Stimulated activated CD4-positive, alpha-beta T cell treated with anti-CD3 and anti-CD28 coated beads, Interleukin-15, amount 100 ng/mL, for 48 hours (primary cell): ENCODE measurements at regions not wholly inside any gene's neighbourhood (a gene's known extent, or its start where the extent isn't known, plus 50 kb on each side); places are given as distances from the start of the nearest gene placed in this dataset.

ENCODE experiments used
- DNase-seq, 2 donors: peaks; one replicate each; pipeline ENCODE4 v3.0.0-alpha.2; 2020; ENCODE audit warnings: low read depth in 2 of 2

DNA sequence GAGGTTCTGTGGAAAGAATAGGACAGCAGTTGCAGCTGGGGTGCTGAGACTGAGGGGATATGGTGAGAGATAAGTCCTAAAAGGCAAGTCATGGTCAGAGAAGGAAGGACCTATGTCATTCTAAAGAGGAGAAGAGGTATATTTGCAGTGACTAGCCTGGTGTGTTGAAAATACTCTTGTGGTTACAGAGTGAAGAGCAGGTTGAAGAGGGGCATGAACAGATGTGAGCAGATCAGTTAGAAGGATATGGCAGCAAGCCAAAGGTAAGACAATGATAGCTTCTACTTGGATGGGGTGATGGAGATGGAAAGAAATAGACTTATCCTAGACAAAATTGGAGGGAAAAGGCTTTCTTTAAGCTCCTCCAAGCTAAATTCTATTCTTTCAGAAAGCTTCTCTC is 469.8 kb upstream of the CPEB2 start:
- no peak for DNase-seq

DNA sequence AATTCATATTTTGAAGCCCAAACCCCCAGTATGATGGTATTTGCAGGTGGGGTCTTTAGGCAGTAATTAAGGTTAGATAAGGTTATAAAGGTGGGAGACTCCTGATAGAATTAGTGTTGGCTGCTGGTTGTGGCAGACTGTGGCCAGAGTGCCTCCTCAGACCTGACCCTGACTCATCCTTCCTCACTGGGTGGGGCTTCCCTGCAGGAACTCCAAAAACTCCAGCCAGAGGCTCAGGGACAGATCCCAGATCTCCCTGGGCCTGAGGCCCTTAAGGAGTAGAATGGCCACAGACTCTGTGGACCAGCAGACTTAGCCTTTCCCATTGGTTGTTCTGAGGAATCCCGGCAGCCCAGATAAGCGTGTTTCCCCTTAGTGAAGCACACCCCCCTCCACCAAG is 463.0 kb upstream of the CPEB2 start:
- no peak for DNase-seq

DNA sequence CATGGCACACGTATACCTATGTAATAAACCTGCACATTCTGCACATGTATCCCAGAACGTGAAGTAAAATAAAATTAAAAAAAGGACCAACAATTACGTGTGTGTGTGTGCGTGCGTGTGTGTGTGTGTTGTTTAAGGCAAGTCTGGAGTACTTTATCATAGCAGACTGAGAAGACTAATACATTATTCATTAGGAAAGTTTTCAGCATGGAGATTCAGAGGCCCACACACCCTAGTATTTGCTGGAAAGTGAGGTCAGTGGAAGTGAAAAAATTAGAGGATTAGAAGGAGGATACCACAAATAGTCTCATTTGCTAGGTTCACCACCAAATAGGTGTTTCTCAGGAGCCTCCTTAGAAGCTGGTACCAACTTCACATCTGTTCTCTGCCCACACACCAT is 457.1 kb upstream of the CPEB2 start:
- no peak for DNase-seq

DNA sequence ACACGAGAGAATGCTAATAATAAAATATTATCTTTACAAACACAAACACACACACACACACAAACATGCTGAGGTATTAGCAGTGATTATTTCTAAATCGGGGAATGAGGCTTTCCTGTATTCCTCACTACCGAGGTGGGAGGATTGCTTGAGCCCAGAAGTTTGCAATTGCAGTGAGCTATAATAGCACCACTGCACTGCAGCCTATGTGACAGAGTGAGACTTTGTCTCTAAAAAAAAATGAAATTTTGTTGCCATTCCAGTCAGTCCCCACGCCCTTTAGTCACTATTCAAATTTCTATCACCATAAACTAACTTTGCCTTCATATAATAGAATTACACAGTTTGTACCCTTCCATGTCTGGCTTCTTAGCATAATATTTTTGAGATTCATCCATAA is 456.5 kb upstream of the CPEB2 start:
- no peak for DNase-seq

DNA sequence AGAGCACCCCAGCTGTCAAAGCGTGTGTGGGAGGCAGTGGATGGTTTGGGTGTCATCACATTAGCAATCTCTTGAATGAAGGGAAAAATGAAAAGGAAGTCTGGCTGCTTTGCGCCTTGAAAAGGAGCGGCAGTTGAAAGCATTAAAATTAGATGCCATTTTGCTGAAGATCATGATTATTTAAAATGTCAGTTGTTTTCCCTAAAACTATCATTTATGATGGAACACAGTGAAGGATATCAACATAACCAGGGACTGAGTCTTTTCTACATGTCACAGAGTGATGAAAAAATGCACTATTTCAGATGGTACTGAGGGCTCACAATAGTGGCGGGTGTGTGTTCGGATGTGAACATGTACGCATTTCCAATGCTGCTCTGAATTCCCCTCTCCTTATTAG is 450.2 kb upstream of the CPEB2 start:
- no peak for DNase-seq

DNA sequence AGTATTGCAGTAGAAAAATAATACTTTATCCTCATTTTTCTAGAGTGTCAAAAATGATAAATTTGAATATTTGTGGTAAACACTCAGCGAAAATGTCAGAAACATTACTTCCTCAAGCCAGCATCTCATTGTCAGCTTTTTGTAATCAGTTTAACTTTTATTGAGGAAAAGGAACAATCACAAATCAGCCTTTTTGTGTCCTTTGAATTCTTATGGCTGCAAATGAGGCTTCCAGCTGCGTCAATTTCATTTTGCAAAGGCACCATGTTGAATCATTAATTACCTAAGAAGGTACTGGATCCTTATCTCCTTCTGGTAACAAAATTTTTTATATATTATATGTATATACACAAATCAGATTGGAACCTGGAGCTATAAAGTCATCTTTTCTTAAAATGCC is 442.6 kb upstream of the CPEB2 start:
- DNase-seq, result no peak

DNA sequence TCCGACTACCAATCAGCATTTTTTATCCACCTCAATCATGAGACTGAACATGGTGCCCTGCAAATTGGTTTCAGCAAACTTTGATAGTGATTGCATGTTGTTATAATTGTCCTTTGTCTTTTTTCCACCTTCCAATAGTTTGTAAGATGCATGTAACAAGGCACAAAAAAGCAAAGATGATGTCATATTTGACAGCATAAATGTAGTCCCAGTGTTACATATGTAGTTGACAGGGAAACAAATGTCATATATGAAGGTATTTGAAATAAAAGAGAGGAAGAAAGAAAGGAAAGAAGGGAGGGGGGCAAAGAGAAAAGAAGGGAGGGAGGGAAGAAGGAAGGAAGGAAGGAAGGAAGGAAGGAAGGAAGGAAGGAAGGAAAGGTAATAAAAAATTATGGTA is 441.7 kb upstream of the CPEB2 start:
- DNase-seq, result no peak

DNA sequence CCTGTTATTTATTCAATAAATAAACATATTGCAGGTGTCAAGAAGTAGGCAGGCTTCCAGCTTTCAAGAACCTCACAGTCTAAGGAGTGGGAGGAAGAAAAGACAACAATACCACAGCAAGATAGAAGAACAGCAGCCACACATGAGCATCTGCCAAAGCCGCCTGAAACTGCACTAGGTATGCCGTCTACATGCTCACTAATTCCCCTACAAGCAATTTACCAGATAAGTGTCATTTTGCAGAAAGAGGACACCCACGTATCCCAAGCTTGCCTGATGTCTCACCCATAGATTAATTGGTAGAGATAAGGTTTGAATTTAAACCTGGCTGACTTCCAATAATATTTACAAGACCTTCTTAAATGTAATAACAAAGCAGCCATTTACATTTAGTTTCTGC is 439.4 kb upstream of the CPEB2 start:
- DNase-seq, result no peak

DNA sequence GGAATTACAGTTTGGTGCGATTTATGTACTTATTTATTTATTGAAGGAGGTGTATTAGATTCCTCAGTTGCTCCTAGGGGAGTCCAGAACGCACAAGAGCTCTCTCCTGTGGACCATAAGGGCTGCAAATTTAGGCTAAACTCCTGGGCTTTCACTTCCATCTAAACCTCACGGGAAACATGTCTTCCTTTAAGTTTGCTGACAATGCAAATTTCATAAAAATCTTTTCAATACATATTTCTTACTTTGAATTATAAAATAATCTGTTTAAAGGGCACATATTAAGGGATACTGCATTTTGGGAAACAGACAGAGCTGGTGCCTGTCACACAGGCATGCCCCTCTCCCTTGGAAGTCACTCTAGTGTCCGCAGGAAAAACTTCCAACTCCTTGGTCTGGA is 438.0 kb upstream of the CPEB2 start:
- no peak for DNase-seq

DNA sequence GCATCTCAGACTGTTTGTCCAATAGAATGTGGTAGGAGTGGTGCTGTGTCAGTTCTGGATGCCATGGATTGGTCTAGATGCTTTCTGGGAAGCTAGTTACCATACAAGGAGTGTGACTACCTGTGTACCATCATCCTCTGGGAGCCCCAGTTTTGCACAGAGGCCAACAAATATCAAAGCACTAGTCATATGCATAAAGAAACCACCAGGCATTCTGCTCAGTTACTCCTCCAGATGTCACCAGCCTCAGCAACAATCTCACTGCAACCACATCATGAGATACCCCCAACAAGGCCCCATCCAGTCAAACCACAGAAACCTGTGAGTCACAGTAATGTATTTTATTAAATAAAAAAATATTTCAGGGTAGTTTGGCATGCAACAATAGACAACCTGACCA is 435.8 kb upstream of the CPEB2 start:
- no peak for DNase-seq

DNA sequence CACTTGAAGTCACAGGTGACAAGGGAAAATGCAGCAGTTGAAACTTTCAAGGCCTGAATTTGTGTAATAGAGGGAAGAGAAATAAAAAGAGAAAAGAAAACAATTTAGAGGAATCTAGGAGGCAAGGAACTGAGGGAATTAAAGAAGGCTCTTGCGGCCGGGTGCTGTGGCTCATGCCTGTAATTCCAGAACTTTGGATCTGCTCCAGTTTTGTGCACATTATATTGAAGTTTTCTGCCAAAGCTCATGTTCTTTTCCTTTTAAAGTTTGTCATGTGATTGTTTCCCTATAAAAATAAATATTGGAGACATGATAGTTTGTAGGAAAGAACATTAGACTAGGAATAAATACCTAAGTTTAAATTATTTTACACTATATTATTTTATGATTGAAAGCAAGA is 433.9 kb upstream of the CPEB2 start:
- DNase-seq, result no peak

DNA sequence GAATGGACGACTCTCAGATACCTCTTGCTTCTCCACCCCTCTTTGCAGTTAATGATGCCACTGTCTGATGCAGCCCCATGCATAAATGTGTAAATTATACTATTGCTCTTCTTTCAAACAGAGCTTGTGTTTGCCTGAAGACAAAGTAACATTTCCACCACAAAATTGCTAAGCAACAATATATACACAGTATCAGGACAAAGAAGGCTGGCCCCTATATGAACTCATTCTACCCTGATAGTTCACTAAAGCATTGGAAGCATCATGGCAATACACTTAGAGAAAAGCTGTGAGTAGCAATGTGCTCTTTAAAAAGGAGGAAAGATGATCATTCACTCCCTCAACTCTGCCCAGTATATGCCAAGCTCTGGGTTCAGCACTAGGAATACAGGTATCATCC is 427.0 kb upstream of the CPEB2 start:
- no peak for DNase-seq

DNA sequence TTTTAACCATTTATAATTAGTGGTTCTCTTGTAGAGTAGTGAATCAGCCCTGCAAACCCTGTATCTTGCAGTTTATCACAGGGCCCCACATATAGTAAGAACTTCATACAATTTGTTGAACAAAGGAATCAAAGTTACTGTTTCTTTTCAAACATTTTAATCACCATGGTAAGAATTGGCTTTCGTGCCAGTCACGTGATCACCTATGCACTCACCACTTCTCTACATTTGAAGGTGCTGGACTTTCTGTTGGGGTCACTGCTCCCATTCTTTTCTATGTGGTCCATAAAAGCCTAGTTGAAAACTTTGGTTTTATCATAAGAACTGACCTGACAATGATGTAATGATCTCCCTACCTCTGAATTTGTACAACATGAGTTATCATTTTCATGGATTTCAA is 426.4 kb upstream of the CPEB2 start:
- no peak for DNase-seq

DNA sequence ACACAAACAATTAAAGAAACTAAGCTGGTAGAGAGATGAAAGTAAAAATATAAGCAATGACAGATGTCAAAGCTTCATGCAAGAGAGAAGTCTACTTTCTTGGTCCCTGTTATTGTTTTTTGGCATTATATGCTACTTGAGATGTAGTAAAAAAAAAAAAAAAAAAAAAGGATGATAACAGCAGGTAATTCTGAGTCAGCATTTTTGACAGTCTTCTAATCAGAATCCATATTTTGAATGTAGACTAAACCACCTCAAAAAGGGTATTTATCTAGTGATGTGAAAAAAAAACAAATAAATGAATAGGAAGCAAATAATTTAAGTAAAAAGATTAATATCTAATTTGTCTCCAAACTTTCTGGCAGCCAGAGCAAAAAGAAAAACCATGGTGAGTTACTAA is 422.2 kb upstream of the CPEB2 start:
- DNase-seq, result no peak

DNA sequence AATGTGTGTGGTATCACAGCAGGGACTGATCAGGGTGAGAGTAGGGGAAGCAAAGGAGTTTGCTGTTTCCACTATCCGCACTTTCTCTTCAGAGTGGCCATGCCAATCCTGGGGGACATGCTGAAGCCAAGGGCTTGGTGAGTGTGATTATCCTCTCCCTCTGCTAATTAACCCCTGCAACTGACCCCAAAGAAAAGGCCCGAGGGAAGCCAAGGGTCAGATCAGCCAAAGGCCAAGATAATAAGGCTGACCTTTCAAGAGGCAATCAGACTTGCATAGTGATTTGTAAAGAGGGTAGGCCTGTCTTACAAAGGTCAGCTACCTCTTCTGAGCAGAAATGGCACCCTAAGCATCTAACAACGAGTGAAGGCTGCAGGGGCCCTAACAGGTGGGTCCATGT is 420.5 kb upstream of the CPEB2 start:
- no peak for DNase-seq

DNA sequence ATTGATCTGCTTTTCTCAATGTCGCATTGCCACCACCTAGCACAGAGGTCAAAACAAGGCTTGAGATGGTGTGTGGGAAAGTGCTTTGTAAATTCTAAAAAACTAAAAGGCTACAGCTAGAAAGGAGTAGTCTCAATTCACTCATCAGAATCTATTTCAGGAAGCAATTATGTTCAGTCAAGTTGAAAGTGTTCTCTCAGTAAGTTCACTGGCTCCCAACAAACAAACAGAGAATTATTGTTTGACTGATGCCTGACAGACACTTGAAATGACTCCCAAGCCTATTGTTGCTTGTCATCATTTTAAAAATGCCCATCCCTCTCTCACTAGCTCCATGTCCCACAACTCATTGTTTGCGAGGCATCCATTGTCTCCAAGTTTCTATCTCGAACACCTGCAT is 419.6 kb upstream of the CPEB2 start:
- DNase-seq, result no peak

DNA sequence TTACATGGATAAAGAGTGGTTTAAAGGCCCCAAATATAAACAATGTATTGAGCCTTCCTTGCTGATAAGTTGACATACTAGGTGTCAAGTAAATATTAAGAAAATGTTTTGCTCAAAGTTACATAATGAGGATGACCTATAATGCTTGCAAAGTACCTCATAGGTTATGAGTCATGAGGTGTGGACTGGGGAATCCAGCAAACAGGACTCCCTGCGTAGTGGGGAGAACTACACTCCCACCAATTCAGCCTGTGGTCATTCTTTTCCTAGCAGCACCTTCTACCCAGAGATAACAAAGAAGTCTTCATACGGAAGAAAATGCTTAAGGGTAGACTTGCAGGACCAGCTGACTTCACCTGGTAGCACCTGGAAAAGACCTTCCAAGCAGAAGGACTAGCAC is 418.9 kb upstream of the CPEB2 start:
- no peak for DNase-seq

DNA sequence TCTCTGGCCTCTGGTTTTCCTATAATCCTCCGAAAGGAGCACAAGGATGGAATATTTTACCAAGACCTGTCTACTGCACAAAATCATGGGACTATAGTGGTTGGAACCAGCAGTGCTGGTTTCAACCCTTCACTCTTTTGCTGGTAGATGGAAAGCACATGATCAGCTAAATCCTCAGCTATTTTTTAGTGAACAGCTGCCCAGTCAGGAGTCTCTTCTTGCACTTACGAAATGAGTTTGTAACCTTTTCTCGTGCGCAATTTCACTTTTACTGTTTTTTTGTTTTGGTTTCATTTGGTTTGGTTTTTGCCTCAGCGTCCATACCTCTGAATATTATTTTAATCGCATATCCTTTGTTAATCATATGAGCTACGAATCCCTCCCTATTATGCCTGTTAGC is 418.5 kb upstream of the CPEB2 start:
- no peak for DNase-seq

DNA sequence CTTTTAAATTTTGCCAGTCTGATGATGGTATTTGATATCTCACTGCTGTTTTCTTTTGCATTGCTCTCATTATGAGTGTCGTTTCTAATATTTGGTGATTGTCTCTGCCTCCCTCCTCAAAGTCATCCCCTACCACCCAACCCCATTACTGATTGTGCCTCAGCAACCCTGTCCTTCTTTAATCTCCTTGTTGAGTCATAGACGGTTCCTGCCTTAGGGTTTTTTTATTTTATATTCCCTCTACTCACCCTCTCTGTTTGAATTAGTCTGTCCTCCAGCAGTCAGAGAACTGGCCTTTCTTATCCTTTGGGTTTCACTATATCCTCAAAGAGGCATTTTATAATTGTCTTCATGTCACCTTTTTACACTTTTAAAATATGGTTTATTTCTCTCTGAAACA is 409.3 kb upstream of the CPEB2 start:
- DNase-seq, result no peak

DNA sequence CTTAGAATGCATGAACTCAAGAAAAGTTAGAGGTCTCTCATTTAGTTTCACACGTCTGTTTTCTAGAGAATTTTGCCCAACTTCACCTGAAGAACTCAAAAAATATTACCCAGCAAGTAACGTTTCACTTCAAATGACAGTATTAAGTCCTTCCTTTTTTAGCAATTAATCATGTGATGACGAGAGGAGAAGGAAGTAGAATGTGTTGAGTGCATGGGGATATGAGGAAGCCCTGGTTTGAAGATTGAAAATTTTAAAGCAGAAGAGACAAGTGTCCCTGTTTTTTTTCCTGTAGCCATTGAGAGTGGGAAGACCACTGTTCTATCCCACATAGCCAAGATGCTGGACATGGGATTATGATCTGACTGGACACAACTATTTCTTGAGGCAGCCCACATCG is 406.3 kb upstream of the CPEB2 start:
- DNase-seq, result no peak

DNA sequence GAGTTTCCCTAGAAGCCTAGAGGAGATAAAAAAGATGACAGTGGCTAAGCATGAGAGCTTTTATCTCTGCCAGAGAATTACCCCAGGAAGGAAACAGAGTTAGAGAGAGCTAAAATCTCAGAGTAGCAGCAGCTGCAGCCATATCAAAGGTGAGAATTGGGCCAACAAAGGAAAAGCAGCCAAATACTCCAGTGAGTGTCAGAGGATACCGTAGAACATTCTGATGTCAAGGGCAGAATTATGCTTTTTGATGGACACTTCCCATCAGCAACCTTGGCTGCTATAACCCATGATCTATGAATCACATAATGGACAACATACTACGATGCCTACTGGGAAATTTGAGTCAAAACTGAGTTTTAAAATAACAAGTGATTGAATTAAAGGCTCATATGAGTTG is 405.8 kb upstream of the CPEB2 start:
- no peak for DNase-seq

DNA sequence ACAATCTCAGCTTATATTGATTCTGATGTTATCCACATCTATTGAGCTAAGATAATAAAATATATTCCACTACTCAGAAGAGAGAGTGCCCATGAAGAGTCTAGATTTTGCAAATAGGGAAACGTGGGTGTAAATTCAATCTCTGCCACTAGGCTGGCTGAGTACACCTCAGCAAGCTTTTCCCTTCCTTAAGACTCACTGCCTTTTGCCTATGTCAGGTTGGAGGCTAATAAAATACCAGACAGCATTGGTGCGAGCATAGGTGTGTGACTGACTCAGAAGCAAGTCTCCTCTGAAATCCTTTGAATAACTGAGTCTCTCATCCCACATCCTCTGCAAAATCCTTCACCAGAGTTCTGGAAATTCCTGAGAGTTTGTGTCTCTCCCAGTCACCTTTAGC is 405.4 kb upstream of the CPEB2 start:
- no peak for DNase-seq

DNA sequence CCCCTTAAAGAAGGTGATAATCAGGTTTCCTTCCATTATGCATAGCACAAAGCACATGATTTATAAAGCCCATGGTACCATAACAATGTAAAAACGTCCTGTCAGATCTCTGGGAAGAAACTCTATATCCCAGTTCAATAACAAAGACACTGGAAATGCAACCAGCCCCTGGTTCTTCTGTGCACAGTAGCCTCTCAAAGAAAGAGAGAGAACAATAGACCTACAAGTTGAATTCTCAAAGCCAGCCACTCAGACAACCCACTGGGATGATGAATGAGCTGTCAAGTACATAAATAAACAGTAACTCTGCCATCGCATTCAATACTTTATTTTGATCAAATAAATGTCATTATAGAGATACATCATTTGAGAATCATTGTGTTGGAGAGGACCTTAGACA is 400.1 kb upstream of the CPEB2 start:
- no peak for DNase-seq

DNA sequence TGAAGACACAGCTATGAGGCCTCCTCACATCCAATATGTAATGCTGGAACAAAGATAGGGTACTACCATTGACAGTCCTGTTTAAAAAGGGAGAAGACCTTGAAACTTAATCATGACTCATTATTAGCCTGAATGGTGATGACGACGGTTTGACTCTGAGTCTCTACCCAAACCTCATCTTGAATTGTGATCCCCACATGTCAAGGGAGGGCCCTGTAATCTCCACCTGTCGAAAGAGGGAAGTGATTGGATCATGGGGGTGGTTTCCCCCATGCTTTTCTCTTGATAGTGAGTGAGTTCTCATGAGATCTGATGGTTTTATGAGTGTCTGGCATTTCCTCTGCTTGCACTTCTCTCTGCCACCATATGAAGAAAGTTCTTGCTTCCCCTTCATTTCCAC is 395.3 kb upstream of the CPEB2 start:
- DNase-seq, result no peak

DNA sequence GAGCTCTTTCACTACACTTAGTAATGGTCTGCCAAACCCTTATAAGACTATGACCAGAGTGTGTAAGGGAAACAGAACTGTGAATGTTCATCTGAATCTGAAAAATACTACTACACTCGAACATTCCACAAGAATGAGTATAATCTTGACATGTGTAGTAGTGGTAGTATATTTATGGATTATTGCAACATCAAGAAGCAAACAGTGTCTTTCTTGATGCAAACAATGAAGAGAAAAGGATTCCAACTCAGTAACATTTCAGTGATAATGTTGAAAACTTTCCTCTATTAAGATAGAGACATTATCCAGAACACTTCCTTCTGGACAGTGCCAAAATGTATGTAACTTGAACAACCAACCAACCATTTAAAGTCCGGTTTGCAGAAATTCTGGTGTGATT is 394.7 kb upstream of the CPEB2 start:
- no peak for DNase-seq
